ENCODE measurements at regions not wholly inside any gene's neighbourhood (a gene's known extent, or its start where the extent isn't known, plus 50 kb on each side); places are given as distances from the start of the nearest gene placed in this dataset.

DNA sequence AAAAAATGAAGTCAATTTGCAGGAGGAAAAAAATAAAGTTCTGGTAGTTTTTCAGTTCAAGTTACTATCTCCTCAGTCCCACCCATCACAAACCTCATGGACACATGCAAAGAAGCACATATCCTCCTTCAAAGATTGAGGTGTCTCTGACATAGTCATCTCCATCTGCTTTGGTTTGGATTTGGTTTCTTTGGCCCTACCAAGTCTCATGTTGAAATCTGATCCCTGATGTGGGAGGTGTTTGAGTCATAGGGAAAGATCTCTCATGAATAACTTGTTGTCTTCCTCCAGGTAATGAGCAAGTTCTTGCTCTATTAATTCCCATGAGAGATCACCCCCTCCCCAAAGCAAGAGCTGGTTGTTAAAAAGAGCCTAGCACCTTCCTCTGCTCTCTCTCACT lies 446.8 kb downstream of the IGSF11 start:
- no peak overlapping the region for H2AK5ac ChIP-seq (ENCODE audit: low read depth, low read length)
- H3K14ac ChIP-seq (ENCODE audit: insufficient read length): no peak overlapping the region
- no peak overlapping the region for H3K4ac ChIP-seq (replicated peaks; ENCODE audit: insufficient read length, low read depth, low read length)
- H3K18ac ChIP-seq (ENCODE audit: extremely low read depth, low read length): no peak overlapping the region
- peaks cover 4 to 8% of the 10 kb centered on the region in 2 experiments; a peak in 3 of 4 replicates for H3K9me3 ChIP-seq (ENCODE audit: insufficient read depth in 2 of 2, low read depth in 1 of 2, low read length in 1 of 2)
- ChIA-PET CTCF (ENCODE audit: partially characterized antibody) (interaction anchor here (0.9 kb wide), 1 partner anchor 176 kb away, joined by 4 read pairs; no protein-coding TSS in a partner anchor), POLR2A (ENCODE audit: partially characterized antibody) (no interaction called here)
- H3K79me2 ChIP-seq (ENCODE audit: control insufficient read depth in 1 of 2, insufficient read depth in 2 of 2, low read length in 2 of 2): no peaks in the 10 kb centered on the region
- H3K4me3 ChIP-seq (ENCODE audit: extremely low read depth in 1 of 4, insufficient read depth in 2 of 4, low read depth in 3 of 4, low read length in 4 of 4): no peak overlapping the region
- no peak for FAIRE-seq
- H3K9ac ChIP-seq (replicated peaks in 1 of 4; ENCODE audit: extremely low read depth in 1 of 4, low read depth in 3 of 4, low read length in 3 of 4): no peak overlapping the region
- no peak overlapping the region for H2BK20ac ChIP-seq (ENCODE audit: low read length)
- no peak for DNase-seq (ENCODE audit: low read depth in 1 of 2, low spot score in 2 of 2)
- H2BK5ac ChIP-seq (ENCODE audit: low read depth, low read length): no peak overlapping the region
- H4K91ac ChIP-seq (replicated peaks; ENCODE audit: insufficient read length, low read length): no peak overlapping the region
- H4K5ac ChIP-seq (ENCODE audit: insufficient read length, low read depth, low read length): no peak overlapping the region
- H3K27me3 ChIP-seq (replicated peaks in 1 of 4; ENCODE audit: control insufficient read depth in 3 of 4, extremely low read depth in 1 of 4, insufficient read depth in 3 of 4, low read length in 3 of 4): no peaks in the 10 kb centered on the region
- no peaks in the 10 kb centered on the region for H3K4me1 ChIP-seq (replicated peaks in 1 of 4; ENCODE audit: control insufficient read depth in 3 of 4, insufficient read depth in 4 of 4, low read length in 3 of 4)
- H2BK12ac ChIP-seq (ENCODE audit: low read depth, low read length): no peak overlapping the region
- H2AFZ ChIP-seq (ENCODE audit: low read length): 0 out of 2 replicates have a peak overlapping the region, but pooled peaks have one; percentile 21
- H3K36me3 ChIP-seq (ENCODE audit: control insufficient read depth in 2 of 4, insufficient read depth in 4 of 4, low read length in 3 of 4): no peaks in the 10 kb centered on the region
- H2BK15ac ChIP-seq (ENCODE audit: low read length): no peak overlapping the region
- no peak overlapping the region for H4K8ac ChIP-seq (ENCODE audit: extremely low read depth, insufficient read depth, low read length)
- no peak overlapping the region for H3K56ac ChIP-seq (replicated peaks; ENCODE audit: insufficient read length, low read depth, low read length)
- H3K27ac ChIP-seq (ENCODE audit: low read depth, low read length): no peak overlapping the region
- H3K23ac ChIP-seq (ENCODE audit: insufficient read length): no peak overlapping the region
- H3K23me2 ChIP-seq (ENCODE audit: low read depth, low read length): no peaks in the 10 kb centered on the region
- no peaks in the 10 kb centered on the region for H4K20me1 ChIP-seq (replicated peaks in 1 of 2; ENCODE audit: control insufficient read depth in 1 of 2, insufficient read depth in 2 of 2, low read length in 2 of 2)
- H2BK120ac ChIP-seq (replicated peaks; ENCODE audit: low read depth, low read length): no peak overlapping the region
- no peak overlapping the region for H3K4me2 ChIP-seq (ENCODE audit: insufficient read depth in 1 of 2, low read depth in 2 of 2, low read length in 2 of 2)
- no peaks in the 10 kb centered on the region for H3K79me1 ChIP-seq (ENCODE audit: low read depth, low read length)
- no peak for TF ChIP-seq HDAC2 (IDR thresholded peaks at IDR 0.05; ENCODE audit: borderline replicate concordance in 1 of 2, low read depth in 2 of 2, low read length in 2 of 2)
- no peak for TF ChIP-seq SAP30 (IDR thresholded peaks at IDR 0.05; ENCODE audit: insufficient read depth, insufficient replicate concordance, low read length)
- TF ChIP-seq SP2 (IDR thresholded peaks at IDR 0.05; ENCODE audit: low read length): no peak
- TF ChIP-seq BACH1 (IDR thresholded peaks at IDR 0.05; ENCODE audit: low read length): no peak
- TF ChIP-seq EGR1 (IDR thresholded peaks at IDR 0.05; ENCODE audit: borderline replicate concordance, low read depth, low read length): no peak
- TF ChIP-seq, protein P1, sequence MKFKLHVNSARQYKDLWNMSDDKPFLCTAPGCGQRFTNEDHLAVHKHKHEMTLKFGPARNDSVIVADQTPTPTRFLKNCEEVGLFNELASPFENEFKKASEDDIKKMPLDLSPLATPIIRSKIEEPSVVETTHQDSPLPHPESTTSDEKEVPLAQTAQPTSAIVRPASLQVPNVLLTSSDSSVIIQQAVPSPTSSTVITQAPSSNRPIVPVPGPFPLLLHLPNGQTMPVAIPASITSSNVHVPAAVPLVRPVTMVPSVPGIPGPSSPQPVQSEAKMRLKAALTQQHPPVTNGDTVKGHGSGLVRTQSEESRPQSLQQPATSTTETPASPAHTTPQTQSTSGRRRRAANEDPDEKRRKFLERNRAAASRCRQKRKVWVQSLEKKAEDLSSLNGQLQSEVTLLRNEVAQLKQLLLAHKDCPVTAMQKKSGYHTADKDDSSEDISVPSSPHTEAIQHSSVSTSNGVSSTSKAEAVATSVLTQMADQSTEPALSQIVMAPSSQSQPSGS (IDR thresholded peaks at IDR 0.05; ENCODE audit: low read length): no peak
- TF ChIP-seq RNF2 (IDR thresholded peaks at IDR 0.05; ENCODE audit: borderline replicate concordance, low read depth, low read length, missing control alignments, poor library complexity, severe bottlenecking): no peak
- TF ChIP-seq GABPA (IDR thresholded peaks at IDR 0.05; ENCODE audit: borderline replicate concordance, insufficient read depth, low read length): no peak
- no peak for TF ChIP-seq CBX5 (IDR thresholded peaks at IDR 0.05; ENCODE audit: low read depth, low read length)
- no peak for TF ChIP-seq CEBPB (IDR thresholded peaks at IDR 0.05; ENCODE audit: low read depth, low read length)
- TF ChIP-seq CHD1 (IDR thresholded peaks at IDR 0.05; ENCODE audit: low read depth, low read length): no peak
- TF ChIP-seq, protein P2, sequence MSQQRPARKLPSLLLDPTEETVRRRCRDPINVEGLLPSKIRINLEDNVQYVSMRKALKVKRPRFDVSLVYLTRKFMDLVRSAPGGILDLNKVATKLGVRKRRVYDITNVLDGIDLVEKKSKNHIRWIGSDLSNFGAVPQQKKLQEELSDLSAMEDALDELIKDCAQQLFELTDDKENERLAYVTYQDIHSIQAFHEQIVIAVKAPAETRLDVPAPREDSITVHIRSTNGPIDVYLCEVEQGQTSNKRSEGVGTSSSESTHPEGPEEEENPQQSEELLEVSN (IDR thresholded peaks at IDR 0.05): no peak
- TF ChIP-seq POLR2AphosphoS5 (IDR thresholded peaks at IDR 0.05; ENCODE audit: low read depth, low read length): no peak
